HG02610 (cell line): ENCODE measurements at regions not wholly inside any gene's neighbourhood (a gene's known extent, or its start where the extent isn't known, plus 50 kb on each side); places are given as distances from the start of the nearest gene placed in this dataset.

Source experiments
- ATAC-seq: cut with Tn5 transposase; IDR thresholded peaks from one replicate; pipeline ENCODE4 v1.9.1; 2021; ENCODE audit warnings: mild to moderate bottlenecking, moderate library complexity; ENCODE audit not compliant: unreplicated experiment

- no peak for ATAC-seq
Measured at GRCh38 chr18:24817150-24817549, 356.7 kb downstream of the HRH4 start.

GRCh38 chr18:24817587-24818371, 357.3 kb downstream of the HRH4 start:
- no peak for ATAC-seq

GRCh38 chr18:24818441-24818840, 358.0 kb downstream of the HRH4 start:
- ATAC-seq, result no peak

GRCh38 chr18:24819141-24819890, 358.9 kb downstream of the HRH4 start:
- ATAC-seq, result no peak

- ATAC-seq, result no peak
Measured at GRCh38 chr18:24825397-24825796, 365.0 kb downstream of the HRH4 start.

GRCh38 chr18:24826605-24827004, 366.2 kb downstream of the HRH4 start:
- no peak for ATAC-seq

GRCh38 chr18:24827501-24827900, 367.1 kb downstream of the HRH4 start:
- ATAC-seq, result no peak

GRCh38 chr18:24831081-24831480, 370.6 kb downstream of the HRH4 start:
- ATAC-seq, result no peak

- ATAC-seq, result no peak
Measured at GRCh38 chr18:24831871-24832665, 371.6 kb downstream of the HRH4 start.

- no peak for ATAC-seq
Measured at GRCh38 chr18:24835751-24836150, 375.3 kb downstream of the HRH4 start.

- ATAC-seq, result no peak
Measured at GRCh38 chr18:24837066-24837465, 376.6 kb downstream of the HRH4 start.

- ATAC-seq, result no peak
Measured at GRCh38 chr18:24840051-24840450, 379.6 kb downstream of the HRH4 start.

GRCh38 chr18:24840640-24841039, 380.2 kb downstream of the HRH4 start:
- no peak for ATAC-seq

- ATAC-seq, result no peak
Measured at GRCh38 chr18:24841536-24841935, 381.1 kb downstream of the HRH4 start.

GRCh38 chr18:24843123-24843522, 382.7 kb downstream of the HRH4 start:
- ATAC-seq, result no peak

GRCh38 chr18:24846138-24846537, 385.7 kb downstream of the HRH4 start:
- no peak for ATAC-seq

- ATAC-seq, result no peak
Measured at GRCh38 chr18:24850532-24850931, 390.1 kb downstream of the HRH4 start.

GRCh38 chr18:24853076-24853475, 392.6 kb downstream of the HRH4 start:
- ATAC-seq, result no peak

- ATAC-seq, result no peak
Measured at GRCh38 chr18:24860978-24861680, 400.7 kb downstream of the HRH4 start.

- ATAC-seq, result no peak
Measured at GRCh38 chr18:24862201-24862816, 401.9 kb downstream of the HRH4 start.
